Omental fat pad (tissue), 3 donors: ENCODE measurements at regions not wholly inside any gene's neighbourhood (a gene's known extent, or its start where the extent isn't known, plus 50 kb on each side); places are given as distances from the start of the nearest gene placed in this dataset.

Source experiments
- ATAC-seq: fragments of 150-250 bp; one replicate; pipeline ENCODE4 v1.9.1; 2016; ENCODE audit warnings: mild to moderate bottlenecking, moderate library complexity; ENCODE audit not compliant: low FRiP score
- DNase-seq: peaks from one replicate; pipeline ENCODE4 v3.0.0-alpha.2; 2019; ENCODE audit warnings: low spot score
- CTCF ChIP-seq, 3 donors: fragments of 450-650 bp; IDR thresholded peaks; one replicate each; pipeline ENCODE4 v1.5.1; 2016 to 2017; ENCODE audit warnings: antibody characterized with exemption in 3 of 3, mild to moderate bottlenecking in 3 of 3, moderate library complexity in 2 of 3

- no peak for TF ChIP-seq CTCF (IDR thresholded peaks at IDR 0.05)
- DNase-seq: no peak
- ATAC-seq: no peak
These were observed 72.1 kb upstream of the INHBA start for GRCh38 chr7:41774966-41775365.

DNA sequence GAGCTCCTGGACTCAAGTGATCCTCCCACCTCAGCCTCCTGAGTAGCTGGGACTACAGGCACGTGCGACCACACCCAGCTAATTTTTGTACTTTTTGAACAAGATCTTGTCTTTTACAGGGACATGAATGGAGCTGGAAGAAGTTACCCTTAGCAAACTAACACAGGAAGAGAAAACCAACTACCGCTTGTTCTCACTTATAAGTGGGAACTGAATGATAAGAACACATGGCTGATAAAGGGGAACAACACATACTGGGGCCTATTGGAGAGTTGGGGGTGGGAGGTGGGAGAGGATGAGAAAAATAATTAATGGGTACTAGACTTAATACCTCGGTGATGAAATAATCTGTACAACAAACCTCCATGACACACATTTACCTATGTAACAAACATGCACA is 70.9 kb upstream of the INHBA start:
- TF ChIP-seq CTCF (IDR thresholded peaks at IDR 0.05): no peak
- DNase-seq (no peak), ATAC-seq (no peak)

- TF ChIP-seq CTCF (IDR thresholded peaks at IDR 0.05): no peak
- DNase-seq (no peak), ATAC-seq (no peak)
These were observed 68.8 kb upstream of the INHBA start for GRCh38 chr7:41771717-41772116.

DNA sequence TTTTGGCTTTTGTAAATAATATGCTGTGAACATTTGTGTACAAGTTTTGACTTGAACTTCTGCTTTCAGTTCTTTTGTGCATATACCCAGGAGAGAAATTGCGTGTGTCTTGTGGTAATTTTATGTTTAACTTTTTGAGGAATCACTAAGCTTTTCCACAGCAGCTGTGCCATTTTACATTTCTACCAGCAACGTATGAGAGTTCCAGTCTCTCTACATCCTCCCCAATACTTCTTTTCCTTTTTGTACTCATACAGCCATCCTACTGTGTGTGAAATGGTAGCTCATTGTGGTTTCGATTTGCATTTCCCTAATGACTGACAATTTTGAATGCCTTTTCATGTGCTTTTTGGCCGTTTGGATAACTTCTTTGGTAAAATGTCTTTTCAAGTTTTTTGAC is 66.3 kb upstream of the INHBA start:
- no peak for TF ChIP-seq CTCF (IDR thresholded peaks at IDR 0.05)
- no peak for ATAC-seq
- DNase-seq: no peak

DNA sequence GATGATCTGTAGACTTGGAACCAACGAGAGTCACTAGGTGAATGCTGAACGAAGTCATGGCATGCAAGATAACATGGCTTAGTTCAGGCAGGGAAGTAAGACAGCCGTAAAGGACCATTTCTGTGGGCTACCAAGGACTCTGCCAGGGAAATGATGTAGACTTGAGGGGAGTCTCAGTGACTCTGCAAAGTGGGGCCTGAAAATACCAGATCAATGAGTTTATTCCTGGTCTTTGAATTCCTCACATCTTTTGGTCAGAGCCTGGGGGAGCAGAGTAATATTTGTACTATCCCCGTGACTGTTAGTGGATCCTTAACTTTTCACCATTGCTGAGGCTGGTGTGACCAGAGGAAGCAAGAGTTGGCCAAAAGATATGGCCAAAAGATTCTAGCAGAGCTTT is 60.7 kb upstream of the INHBA start:
- no peak for TF ChIP-seq CTCF (IDR thresholded peaks at IDR 0.05)
- DNase-seq (no peak), ATAC-seq (no peak)

- no peak for TF ChIP-seq CTCF (IDR thresholded peaks at IDR 0.05)
- ATAC-seq (no peak), DNase-seq (no peak)
These were observed 59.8 kb upstream of the INHBA start for GRCh38 chr7:41762641-41763040.

- no peak for DNase-seq
- ATAC-seq: no peak
- TF ChIP-seq CTCF (IDR thresholded peaks at IDR 0.05): no peak
These were observed 57.4 kb upstream of the INHBA start for GRCh38 chr7:41760293-41760692.
